ENCODE measurements at regions not wholly inside any gene's neighbourhood (a gene's known extent, or its start where the extent isn't known, plus 50 kb on each side); places are given as distances from the start of the nearest gene placed in this dataset.

GRCh38 chr11:17157761-17158160, 50.0 kb downstream of the PIK3C2A start:
- Histone ChIP-seq H3K36me3 (ENCODE audit: insufficient read depth in 1 of 2, low read depth in 1 of 2) (peaks cover 3 to 9% of the 10 kb centered on the region in 2 donors), H3K4me3 (no peak overlapping the region), H3K4me1 (peaks cover 31% of the 10 kb centered on the region), H3K27ac (no peak overlapping the region), H3K27me3 (ENCODE audit: insufficient read depth in 3 of 3, low read length in 2 of 3) (no peaks in the 10 kb centered on the region), H3K9me3 (no peaks in the 10 kb centered on the region)
- DNase-seq: no peak
- intact Hi-C loops (cut with DNase I): no loop called here
- no peak for ATAC-seq
- 74 to 79% (median 79%) methylated on average over 4 of the region's 4 CpGs for WGBS, 3 donors
- TF ChIP-seq, protein P1, sequence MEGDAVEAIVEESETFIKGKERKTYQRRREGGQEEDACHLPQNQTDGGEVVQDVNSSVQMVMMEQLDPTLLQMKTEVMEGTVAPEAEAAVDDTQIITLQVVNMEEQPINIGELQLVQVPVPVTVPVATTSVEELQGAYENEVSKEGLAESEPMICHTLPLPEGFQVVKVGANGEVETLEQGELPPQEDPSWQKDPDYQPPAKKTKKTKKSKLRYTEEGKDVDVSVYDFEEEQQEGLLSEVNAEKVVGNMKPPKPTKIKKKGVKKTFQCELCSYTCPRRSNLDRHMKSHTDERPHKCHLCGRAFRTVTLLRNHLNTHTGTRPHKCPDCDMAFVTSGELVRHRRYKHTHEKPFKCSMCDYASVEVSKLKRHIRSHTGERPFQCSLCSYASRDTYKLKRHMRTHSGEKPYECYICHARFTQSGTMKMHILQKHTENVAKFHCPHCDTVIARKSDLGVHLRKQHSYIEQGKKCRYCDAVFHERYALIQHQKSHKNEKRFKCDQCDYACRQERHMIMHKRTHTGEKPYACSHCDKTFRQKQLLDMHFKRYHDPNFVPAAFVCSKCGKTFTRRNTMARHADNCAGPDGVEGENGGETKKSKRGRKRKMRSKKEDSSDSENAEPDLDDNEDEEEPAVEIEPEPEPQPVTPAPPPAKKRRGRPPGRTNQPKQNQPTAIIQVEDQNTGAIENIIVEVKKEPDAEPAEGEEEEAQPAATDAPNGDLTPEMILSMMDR (IDR thresholded peaks at IDR 0.05): no peak

- TF ChIP-seq, protein P1 (IDR thresholded peaks at IDR 0.05): no peak
- Histone ChIP-seq H3K4me3 (no peak overlapping the region), H3K4me1 (peaks cover 23% of the 10 kb centered on the region)
These were observed 51.5 kb downstream of the PIK3C2A start for GRCh38 chr11:17156283-17156682.

DNA sequence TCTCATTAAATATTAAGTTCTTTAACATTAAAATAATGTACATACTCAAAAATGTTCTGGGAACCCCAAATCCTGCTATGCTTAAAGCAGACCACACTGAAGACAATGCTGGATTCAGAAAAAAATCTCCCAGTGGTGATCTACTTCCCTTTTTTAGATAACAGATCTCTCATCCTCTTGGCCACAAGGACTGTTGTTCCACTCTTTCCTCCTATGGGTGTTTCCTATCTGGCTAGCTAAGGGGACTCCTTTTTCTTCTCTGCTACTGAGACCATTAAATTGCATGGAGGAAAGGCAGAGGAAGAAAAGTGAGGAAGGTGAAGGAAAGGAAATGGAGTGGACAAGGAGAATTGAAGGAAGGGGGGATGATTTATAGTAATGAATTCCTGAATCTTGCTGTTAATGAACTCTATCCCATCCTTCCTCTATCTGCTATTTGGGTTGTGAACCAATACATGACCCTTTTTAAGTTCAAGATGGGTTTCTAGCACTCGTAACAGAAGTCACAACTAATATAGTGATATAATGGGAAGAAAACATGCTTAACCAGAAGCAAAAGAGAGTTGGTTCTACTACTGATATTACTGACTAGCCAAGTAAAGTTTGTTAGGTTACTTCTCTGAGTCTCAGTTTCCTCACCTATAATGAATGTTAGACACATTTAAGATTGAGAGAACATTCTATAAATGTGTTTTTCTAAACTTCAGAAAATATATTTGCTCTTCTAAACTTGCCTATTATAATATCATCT, 53.2 kb downstream of the PIK3C2A start:
- WGBS, 3 donors: 78 to 90% (median 88%) methylated on average over 1 of the region's 1 CpG

More at GRCh38 chr11:17156283-17156682, 51.5 kb downstream of the PIK3C2A start:
- ATAC-seq: no peak
- Histone ChIP-seq H3K36me3 (ENCODE audit: insufficient read depth in 1 of 2, low read depth in 1 of 2) (peaks cover 3 to 9% of the 10 kb centered on the region in 2 donors), H3K27me3 (ENCODE audit: insufficient read depth in 3 of 3, low read length in 2 of 3) (no peaks in the 10 kb centered on the region), H3K9me3 (no peaks in the 10 kb centered on the region), H3K27ac (no peak overlapping the region)
- intact Hi-C loops (cut with DNase I): no loop called here
- 95 to 98% (median 97%) methylated on average over 2 of the region's 2 CpGs for WGBS, 3 donors
- DNase-seq: no peak

GRCh38 chr11:17153757-17154156, 54.0 kb downstream of the PIK3C2A start:
- H3K4me1 ChIP-seq: peaks cover 10% of the 10 kb centered on the region
- TF ChIP-seq, protein P1 (IDR thresholded peaks at IDR 0.05): no peak

More for the DNA sequence above, 53.2 kb downstream of the PIK3C2A start:
- ATAC-seq (no peak), DNase-seq (no peak)
- Histone ChIP-seq H3K4me3 (no peak overlapping the region), H3K4me1 (peaks cover 14% of the 10 kb centered on the region), H3K36me3 (ENCODE audit: insufficient read depth in 1 of 2, low read depth in 1 of 2) (peaks cover 3 to 9% of the 10 kb centered on the region in 2 donors), H3K9me3 (no peaks in the 10 kb centered on the region), H3K27ac (no peak overlapping the region), H3K27me3 (ENCODE audit: insufficient read depth in 3 of 3, low read length in 2 of 3) (no peaks in the 10 kb centered on the region)
- TF ChIP-seq, protein P1 (IDR thresholded peaks at IDR 0.05): no peak
- intact Hi-C loops (cut with DNase I): no loop called here

More at GRCh38 chr11:17153757-17154156, 54.0 kb downstream of the PIK3C2A start:
- H3K36me3 ChIP-seq (ENCODE audit: insufficient read depth in 1 of 2, low read depth in 1 of 2): peaks cover 3 to 9% of the 10 kb centered on the region in 2 donors
- no peak overlapping the region for H3K4me3 ChIP-seq
- 81 to 91% (median 87%) methylated on average over 2 of the region's 2 CpGs for WGBS, 3 donors
- no peak overlapping the region for H3K27ac ChIP-seq
- H3K27me3 ChIP-seq (ENCODE audit: insufficient read depth in 3 of 3, low read length in 2 of 3): no peaks in the 10 kb centered on the region
- intact Hi-C loops (cut with DNase I): no loop called here
- no peaks in the 10 kb centered on the region for H3K9me3 ChIP-seq
- DNase-seq (no peak), ATAC-seq (no peak)

Data from psoas muscle (tissue), 7 donors.